ACHN (cell line): ENCODE measurements at regions not wholly inside any gene's neighbourhood (a gene's known extent, or its start where the extent isn't known, plus 50 kb on each side); places are given as distances from the start of the nearest gene placed in this dataset.
A peak's percentile ranks its signal among the peaks of the same experiment; 100 is the strongest.
"Not testable (repeated sequence)": the region's sequence is repeated elsewhere in the genome, so short reads cannot be mapped to it uniquely, and the experiment has no call there.

Experiments
- DNase-seq: peaks from one replicate; pipeline ENCODE4 v3.0.0-alpha.2; 2015
- in situ Hi-C: cut with HindIII; loops from 2 replicates; pipeline ENCODE4 v1.10.0; 2017; ENCODE audit warnings: low sequenced_read_pairs, low pct_ligation_motif_present, low pct_unique_long_range_greater_than_20kb

DNA sequence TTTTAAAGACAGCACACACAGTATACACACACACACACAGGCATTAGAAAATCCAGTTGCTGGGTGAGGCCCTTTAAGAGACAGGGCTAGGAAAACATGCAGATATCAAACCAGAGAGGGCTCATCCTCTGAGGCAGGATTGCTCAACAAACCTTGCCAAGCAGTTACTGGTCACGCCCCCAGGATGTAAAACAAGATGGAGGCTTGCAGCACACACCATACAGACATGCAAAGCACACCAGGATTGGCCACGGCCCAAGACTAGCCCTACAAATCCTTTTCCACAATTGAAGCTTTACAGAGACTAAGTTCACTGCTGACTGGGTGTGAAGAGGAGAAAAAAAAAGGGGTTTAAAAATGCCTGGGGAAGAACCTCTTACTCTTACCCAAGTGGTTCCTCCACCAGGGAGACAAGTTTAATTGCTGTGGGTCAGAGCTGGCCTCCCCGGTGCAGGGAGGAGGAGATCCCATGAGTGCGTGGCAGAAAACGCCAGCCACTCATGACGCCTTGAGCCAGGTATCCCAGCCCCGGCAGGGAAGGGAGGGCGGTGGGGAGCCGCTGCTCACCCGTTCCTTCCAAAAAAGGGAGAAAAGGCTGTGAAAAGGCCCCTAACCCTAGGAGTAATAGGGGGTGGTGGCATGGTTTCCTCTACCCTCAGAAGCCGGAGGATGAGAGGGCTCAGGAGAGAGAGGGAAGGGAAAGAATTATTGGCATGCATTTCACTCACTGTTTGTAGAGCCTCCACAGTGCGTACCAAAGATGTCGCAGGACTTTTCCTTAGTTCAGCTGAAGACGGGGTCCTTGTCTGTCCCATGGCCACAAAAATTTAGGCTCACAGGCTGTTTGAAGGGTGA lies 594.6 kb upstream of the ZP4 start:
- in situ Hi-C loops, result no loop called here
- DNase-seq, result peak; percentile 88

DNA sequence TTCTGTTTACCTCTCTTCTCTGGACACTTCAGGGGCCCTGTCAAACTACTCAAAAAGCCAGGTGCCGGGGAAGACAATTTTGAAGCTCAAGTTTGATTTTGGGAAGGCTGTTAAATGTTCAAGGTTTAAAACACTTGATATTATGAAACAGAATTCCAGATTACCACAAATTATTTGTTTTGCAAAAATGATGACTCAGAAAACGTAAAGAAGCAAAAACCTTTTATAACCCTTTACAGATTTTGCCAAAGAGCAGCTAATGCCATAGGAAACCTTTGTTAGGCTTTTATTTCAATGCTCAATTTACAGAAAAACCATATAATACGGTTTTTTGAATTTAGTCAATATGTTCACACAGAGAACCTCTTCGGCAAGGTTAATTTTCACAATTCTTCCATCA lies 593.4 kb upstream of the ZP4 start:
- no peak for DNase-seq
- in situ Hi-C loops, result no loop called here

DNA sequence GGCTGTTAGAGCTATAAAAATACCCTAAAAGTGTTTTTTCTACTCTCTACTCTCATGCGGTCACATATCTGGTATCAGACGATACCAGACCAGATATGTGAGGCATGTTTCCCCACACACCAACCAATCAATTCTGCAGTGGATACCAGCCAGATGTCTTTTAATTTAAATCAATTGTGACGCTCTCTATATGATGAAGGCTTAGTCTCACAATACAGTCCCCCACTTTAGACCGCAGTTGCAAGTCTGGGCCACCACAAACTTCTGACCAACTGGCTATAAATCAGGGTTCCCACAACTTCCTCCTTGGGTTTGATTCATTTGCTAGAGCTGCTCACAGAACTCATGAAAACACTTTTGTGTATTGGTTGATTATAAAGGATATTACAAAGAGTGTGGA lies 586.1 kb upstream of the ZP4 start:
- no peak for DNase-seq
- in situ Hi-C loops, result no loop called here

DNA sequence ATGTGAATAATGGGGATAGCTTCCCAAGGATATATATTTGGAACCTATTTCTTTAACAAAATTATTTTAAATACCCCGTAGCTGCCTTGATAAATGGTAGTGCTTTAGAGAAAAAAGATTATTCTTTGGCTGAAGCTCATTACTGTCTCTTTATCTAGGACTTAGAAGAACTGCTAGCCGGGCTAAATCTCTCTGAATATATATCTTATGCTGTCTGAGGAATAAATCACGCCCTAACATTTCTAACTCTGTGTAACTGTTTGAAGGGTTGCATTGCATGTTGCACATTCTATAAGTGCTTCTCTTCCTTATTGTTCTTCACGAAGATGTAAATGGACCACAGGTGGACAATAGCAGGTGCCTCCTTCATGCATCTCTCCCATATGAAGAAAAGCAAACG lies 585.0 kb upstream of the ZP4 start:
- in situ Hi-C loops, result no loop called here
- DNase-seq, result no peak

DNA sequence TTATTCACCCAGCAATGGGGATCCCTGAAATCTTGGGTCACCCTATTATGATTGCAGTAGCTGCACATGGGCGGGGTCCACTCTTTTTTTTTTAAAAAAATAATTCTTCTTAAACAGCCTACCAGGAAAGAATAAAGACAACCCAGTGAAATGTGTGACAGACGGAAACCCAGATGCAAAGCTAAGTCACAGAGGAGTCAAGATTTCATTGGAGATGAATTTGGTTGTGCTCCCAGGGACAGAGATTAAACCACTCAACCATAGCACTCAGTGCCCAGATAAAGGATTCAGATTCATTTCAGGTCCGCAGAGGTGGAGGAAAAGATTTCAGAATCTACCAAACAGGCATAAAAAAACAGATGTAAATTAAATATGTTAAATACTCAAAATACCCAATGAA lies 583.5 kb upstream of the ZP4 start:
- in situ Hi-C loops, result no loop called here
- DNase-seq, result no peak

DNA sequence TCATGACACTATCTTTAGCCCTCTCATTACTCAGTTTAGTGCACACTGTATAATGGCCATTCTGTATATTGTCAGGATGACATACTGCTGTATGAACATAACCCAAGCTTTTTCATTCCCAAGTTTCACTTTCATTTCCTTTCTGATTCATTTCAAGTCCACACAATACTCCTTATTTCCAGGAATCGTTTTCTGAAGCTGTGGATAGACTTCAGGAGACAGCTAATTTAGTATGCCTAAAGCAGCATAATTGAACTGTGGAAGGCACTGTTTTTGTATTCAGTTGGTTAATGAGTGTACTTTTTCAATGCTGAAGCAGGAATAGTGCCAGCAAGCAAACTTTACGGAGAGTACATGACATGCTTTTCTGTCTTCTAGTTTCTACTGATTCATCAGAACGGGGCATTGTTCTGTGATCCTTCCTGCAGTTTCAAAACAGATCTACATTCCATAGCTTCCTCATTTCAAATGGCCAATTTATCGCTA lies 578.5 kb upstream of the ZP4 start:
- peak; percentile 51 for DNase-seq
- in situ Hi-C loops, result no loop called here

DNA sequence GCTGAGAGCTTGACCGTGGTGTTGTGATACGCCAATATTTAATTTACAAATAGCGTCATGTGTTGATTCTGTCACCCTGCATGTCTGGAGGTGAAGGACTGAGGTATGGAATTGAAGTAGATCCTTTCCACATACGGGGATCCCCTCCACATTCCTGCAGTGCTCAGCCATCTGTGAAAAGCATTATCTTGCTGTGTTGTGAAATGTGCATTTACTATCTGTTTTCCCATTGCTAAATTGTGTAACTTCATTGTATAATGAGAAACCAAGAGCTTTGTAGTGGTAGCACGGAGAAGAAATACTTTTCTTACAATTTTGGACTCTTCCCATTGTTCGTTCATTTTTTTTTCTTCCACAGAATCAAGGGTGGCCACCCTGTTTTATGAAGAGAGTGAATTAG lies 577.3 kb upstream of the ZP4 start:
- in situ Hi-C loops, result no loop called here
- no peak for DNase-seq

DNA sequence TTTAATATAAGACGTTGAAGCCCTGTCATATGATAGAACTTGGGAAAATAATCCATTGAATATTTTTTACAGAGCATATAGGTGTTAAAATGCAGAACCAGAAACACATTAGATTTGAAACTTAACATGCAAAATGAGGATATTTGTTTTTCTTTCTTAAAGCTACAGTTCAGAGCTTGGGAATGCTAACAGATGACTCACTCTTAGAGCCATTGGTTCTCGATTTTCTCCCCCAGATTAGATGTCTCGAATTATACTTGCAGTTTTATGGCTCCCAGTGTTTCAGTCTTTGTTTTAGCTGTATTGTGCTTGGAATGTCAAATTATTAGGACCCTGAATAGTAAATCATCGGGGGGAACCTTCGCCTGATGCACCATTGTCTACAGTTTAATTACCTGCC lies 575.7 kb upstream of the ZP4 start:
- no peak for DNase-seq
- in situ Hi-C loops, result no loop called here

DNA sequence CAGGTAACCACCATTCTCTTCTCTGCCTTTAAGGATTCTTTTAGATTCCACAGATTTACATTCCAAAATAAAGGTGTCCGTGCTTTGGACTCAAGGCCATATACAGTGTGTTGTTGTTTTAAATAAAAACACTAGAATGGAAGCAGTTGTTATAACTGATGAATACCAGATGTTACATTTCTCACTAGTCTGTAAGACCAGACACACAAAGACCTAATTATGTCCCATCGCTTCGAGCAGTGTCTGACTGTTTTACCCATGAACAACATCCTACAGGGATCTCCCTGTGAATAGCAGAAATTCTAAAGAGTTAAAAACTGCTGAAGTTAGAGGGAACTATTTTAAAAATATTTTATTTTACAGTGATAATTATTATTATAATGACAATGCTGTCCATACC lies 574.7 kb upstream of the ZP4 start:
- no peak for DNase-seq
- in situ Hi-C loops, result no loop called here

DNA sequence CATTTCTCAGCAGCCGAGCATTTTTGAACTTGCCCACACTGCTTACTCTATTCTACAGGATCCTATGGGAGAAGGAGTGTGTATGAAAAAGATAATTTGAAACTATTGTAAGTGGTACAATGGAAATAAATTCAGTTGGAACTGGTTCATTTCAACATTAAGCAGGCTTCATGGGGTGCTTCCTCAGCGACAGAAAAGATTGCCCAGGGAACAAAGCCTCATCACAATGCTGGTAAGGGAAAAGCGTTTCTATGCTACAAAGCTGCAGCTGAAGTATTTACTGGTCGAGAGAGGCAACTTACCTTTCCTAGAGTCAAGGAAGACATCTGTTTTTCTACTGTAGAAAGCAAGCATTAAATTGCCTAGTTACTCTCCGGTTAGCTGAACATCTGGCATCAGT lies 568.2 kb upstream of the ZP4 start:
- DNase-seq, result no peak
- in situ Hi-C loops, result no loop called here

DNA sequence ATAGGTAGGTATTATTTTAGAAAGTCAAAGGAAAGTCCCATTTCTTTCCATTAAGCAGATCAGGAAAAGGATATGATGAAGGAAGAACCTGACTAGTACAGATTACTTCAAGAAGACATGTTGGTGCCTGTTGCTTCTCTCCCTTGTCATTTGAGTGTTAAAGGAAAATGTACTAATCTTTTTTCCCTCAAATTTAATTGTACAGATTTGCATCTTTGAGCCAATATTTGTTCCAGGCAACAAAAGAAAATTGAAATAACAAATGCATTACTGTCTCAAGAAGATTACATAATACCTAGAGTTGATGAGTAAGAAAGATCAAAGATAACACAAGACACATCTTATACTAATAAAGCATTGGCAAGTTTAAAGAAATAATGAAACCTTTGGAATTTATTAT lies 566.9 kb upstream of the ZP4 start:
- no peak for DNase-seq
- in situ Hi-C loops, result no loop called here

DNA sequence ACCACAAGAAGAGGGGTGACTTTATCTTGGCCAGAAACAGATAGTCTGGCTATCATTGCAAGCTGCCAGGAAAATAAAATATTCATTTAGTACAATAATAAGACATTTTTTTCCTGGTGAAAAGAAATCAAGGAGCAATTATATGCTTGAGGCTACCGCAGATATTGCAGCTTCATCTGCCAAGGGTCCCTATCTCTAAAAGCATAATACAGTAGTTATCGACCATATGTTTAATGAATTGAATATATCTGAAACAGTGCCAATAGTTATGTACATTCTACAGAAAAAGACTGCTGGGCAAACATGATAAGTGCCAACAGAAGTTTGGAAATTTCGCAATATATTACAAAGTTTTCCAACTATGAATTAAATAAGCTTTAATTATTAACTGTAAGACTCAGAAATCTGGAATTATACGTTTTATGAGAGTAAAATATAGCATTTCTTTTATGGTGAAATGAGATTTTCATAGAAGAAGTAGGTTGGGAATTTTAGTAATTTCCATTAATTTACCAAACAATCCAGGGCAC lies 561.1 kb upstream of the ZP4 start:
- in situ Hi-C loops, result no loop called here
- DNase-seq, result no peak

DNA sequence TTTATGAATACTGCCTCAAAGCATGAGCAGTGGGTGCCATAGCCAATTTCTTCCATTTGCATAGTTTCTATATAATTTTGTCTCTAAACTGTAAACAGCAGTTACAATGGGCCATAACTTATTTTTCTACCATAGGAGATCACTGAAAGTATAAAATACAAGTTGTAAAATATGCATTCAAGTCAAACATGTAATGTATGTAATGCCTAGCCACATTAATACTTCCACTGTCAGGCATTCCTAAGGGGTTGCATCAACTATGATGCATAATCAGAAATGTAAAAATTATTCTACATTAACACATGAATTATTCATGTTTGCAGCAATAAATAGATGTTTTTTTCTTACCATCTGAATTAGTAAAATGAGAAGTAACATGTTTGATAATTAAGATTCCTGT lies 560.3 kb upstream of the ZP4 start:
- no peak for DNase-seq
- in situ Hi-C loops, result no loop called here

DNA sequence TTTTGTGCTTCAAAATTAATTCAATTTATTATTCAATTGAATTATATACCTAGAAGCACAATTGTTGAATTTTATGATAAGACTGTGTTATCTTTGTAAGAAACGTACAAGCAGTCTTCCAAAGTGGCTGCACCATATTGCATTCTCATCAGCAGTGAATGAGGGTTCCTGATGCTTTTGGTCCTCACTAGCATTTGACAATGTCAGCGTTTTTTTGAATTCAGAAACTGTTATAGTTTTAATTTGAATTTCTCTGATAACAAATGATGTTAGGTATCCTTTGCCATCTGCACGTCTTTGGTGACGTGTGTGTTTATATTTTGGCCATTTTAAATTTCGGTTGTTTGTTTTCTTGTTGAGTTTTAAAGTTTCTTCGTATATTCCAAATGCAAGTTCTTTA lies 553.0 kb upstream of the ZP4 start:
- DNase-seq, result no peak
- in situ Hi-C loops, result no loop called here

DNA sequence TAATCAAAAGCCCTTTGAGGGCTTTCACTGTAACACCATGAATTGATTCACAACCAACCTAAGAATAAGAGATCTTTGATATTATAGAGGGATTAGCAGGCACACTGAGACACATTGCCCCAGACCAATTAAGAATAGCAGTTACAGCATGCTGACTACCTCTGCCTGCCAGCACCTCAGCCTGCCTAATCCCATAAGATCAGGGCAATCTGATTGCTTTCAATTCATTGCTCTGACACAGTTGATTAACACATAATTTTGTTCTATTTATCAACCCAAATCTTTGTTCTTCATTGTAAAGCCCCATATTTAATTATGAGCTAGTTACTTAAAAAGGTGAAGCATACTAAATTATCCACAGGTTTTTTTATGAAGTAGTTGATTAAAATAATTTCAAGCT lies 548.8 kb upstream of the ZP4 start:
- in situ Hi-C loops, result no loop called here
- no peak for DNase-seq

DNA sequence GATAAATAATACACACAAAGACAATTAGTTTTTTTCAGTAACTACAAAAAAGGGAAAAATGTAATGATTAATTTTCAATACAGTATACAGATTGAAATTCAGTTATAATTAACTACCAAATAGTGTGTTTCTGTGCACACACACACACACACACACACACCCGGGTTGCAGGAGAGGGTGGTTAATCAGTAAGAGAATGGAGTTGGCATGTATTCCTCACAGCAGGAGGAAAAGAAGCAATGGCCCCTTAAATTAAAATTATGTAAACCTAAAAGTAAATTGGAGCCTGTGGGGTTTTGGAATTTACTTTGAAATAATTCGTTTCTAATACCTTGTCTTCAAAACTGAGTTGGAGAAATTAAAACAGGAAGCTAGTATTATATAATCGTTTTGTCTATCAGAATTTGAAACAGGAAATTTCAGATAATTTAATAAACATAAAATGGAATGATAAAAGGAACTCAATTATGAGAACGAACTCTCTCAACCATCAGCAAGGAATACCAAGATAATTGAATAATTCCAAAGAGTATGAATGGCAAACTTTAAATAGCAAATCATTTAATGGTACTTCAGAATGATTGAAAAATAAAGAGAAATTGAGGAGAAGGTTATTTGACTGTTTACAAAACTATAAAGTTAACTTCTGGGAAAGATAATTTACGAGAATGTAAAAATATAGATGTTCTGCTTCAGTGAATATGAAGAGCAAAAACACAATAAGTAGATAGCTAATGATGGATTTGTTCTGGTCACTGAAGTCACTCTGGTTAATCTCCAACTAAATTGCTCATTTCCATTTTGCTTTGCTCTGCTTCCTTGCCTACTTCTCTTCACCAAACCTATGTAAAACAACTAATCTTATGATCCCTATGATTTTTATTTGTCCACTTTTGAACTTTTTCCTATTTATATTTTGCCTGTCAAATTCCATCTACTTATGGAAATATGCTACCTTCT lies 547.9 kb upstream of the ZP4 start:
- peak; percentile 54 for DNase-seq
- in situ Hi-C loops, result no loop called here

DNA sequence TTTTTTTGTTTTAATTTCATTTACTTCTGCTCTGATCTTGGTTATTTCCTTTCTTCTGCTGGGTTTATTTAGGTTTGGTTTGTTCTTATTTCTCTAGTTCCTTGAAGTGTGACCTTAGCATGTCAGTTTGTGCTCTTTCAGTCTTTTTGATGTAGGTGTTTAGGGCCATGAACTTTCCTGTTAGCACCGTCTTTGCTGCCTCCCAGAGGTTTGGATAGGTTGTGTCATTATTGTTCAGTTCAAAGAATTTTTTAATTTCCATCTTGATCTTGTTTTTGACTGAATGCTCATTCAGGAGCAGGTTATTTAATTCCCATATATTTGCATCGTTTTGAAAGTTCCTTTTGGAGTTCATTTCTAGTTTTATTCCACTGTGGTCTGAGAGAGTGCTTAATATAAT lies 539.0 kb upstream of the ZP4 start:
- in situ Hi-C loops, DNase-seq: not testable (repeated sequence)

DNA sequence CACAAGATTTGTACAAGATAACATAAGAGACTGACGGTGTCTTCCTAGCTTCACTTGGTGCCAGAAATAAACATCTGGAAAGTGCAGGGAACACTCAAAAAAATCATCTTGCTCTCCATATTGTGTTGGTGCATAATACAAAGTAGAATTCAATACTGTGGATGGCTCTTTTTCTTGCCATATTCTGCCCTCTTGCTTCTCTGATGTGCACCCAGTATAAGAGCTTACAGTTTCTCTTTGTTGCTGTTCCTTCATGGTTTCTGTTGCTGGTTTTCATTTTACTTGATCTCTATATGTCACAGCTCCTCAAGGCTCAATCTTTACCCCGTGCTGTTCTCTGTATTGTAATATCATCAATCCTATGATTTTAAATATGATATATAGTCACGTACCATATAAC lies 528.5 kb upstream of the ZP4 start:
- in situ Hi-C loops, result no loop called here
- no peak for DNase-seq

DNA sequence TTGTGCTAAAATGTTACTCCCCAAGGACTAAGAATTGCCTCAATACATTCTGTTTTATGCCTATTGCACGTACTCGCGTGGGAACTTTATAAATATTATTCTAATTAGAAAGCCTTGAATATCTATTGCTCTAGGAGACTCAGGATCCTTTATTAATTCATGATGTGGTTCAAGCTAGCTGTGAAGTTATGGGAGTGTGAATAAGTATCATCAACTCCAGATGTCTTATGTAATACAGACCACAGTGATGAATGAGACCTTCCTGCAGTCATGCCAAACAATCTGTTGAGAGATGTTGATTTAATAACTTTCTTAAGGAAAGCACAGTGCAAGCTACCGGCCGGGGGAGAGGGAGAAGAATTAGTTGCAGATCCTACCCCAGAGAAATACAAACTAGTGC lies 519.2 kb upstream of the ZP4 start:
- in situ Hi-C loops, result no loop called here
- DNase-seq, result peak; percentile 27
